HEK293 (cell line): ENCODE measurements at regions not wholly inside any gene's neighbourhood (a gene's known extent, or its start where the extent isn't known, plus 50 kb on each side); places are given as distances from the start of the nearest gene placed in this dataset.

ENCODE experiments used
- CTCF ChIA-PET: fragments of 350-600 bp; formaldehyde crosslinking; extraction: SDS; loops from one replicate; lab custom pipeline; 2021; ENCODE audit warnings: antibody characterized with exemption; lab: Yijun Ruan, JAX
- POLR2A ChIA-PET: fragments of 300-600 bp; formaldehyde crosslinking; extraction: SDS; loops from one replicate; lab custom pipeline; 2020; ENCODE audit warnings: antibody characterized with exemption, inconsistent platforms; lab: Yijun Ruan, JAX
- H3K27ac ChIP-seq: fragments of 200-500 bp; sonication (Bioruptor generic); 2 replicates; pipeline ENCODE4 v1.5.1; 2014; ENCODE audit warnings: low read depth, low read length, control low read depth, inconsistent platforms; ENCODE audit errors: extremely low read depth
- H3K36me3 ChIP-seq, 2 experiments: fragments of 200-500 bp in 1 of 2; sonication (Bioruptor generic) in 1 of 2; 1 replicate in 1 of 2; 2 replicates in 1 of 2; pipeline ENCODE4 v1.5.1; 2014 to 2017; ENCODE audit warnings: inconsistent platforms in 2 of 2, low read length in 2 of 2; ENCODE audit not compliant: control insufficient read depth in 2 of 2, insufficient read depth in 1 of 2
- H3K4me1 ChIP-seq: fragments of 200-500 bp; sonication (Bioruptor generic); 2 replicates; pipeline ENCODE4 v1.5.1; 2014; ENCODE audit warnings: mild to moderate bottlenecking, low read length, inconsistent platforms; ENCODE audit not compliant: control insufficient read depth, insufficient read depth
- H3K4me3 ChIP-seq: 2 replicates; pipeline ENCODE4 v1.5.1; 2011; ENCODE audit warnings: low read depth, mild to moderate bottlenecking, control low read depth, low read length, moderate library complexity
- H3K9me3 ChIP-seq: fragments of 200-500 bp; sonication (Bioruptor generic); 2 replicates; pipeline ENCODE4 v1.5.1; 2014; ENCODE audit warnings: low read depth, low read length, inconsistent platforms; ENCODE audit not compliant: control insufficient read depth, insufficient read depth
- GFI1B ChIP-seq: fragments of 450-650 bp; formaldehyde crosslinking; IDR thresholded peaks from 2 replicates; pipeline ENCODE4 v1.5.1; 2016; ENCODE audit warnings: missing biosample characterization, missing genetic modification characterization
- GLI2 ChIP-seq: fragments of 450-650 bp; formaldehyde crosslinking; IDR thresholded peaks from 2 replicates; pipeline ENCODE4; 2017; ENCODE audit warnings: missing biosample characterization, missing genetic modification characterization, low read depth, borderline replicate concordance
- GLI4 ChIP-seq: fragments of 450-650 bp; formaldehyde crosslinking; IDR thresholded peaks from 2 replicates; pipeline ENCODE4 v1.5.1; 2016; ENCODE audit warnings: missing biosample characterization, missing genetic modification characterization
- GLIS2 ChIP-seq: fragments of 450-650 bp; formaldehyde crosslinking; IDR thresholded peaks from 2 replicates; pipeline ENCODE4 v1.5.1; 2016; ENCODE audit warnings: missing biosample characterization, missing genetic modification characterization
- MYNN ChIP-seq: fragments of 450-650 bp; formaldehyde crosslinking; IDR thresholded peaks from 2 replicates; pipeline ENCODE4 v1.5.1; 2016; ENCODE audit warnings: missing biosample characterization, missing genetic modification characterization, borderline replicate concordance
- PRDM10 ChIP-seq: fragments of 450-650 bp; formaldehyde crosslinking; IDR thresholded peaks from 2 replicates; pipeline ENCODE4 v1.5.1; 2016; ENCODE audit warnings: missing biosample characterization, missing genetic modification characterization
- ZFP37 ChIP-seq: fragments of 450-650 bp; formaldehyde crosslinking; IDR thresholded peaks from 2 replicates; pipeline ENCODE4 v1.5.1; 2016; ENCODE audit warnings: missing biosample characterization, missing genetic modification characterization
- ZNF10 ChIP-seq: fragments of 450-650 bp; formaldehyde crosslinking; IDR thresholded peaks from 2 replicates; pipeline ENCODE4 v1.5.1; 2017; ENCODE audit warnings: missing biosample characterization, missing genetic modification characterization
- ZNF140 ChIP-seq: fragments of 450-650 bp; formaldehyde crosslinking; IDR thresholded peaks from 2 replicates; pipeline ENCODE4 v1.5.1; 2016; ENCODE audit warnings: missing biosample characterization, missing genetic modification characterization
- ZNF169 ChIP-seq: fragments of 450-650 bp; formaldehyde crosslinking; IDR thresholded peaks from 2 replicates; pipeline ENCODE4 v1.5.1; 2016; ENCODE audit warnings: missing biosample characterization, missing genetic modification characterization
- ZNF280D ChIP-seq: fragments of 450-650 bp; formaldehyde crosslinking; IDR thresholded peaks from 2 replicates; pipeline ENCODE4 v1.5.1; 2016; ENCODE audit warnings: missing biosample characterization, missing genetic modification characterization
- ZNF302 ChIP-seq: fragments of 450-650 bp; formaldehyde crosslinking; IDR thresholded peaks from 2 replicates; pipeline ENCODE4 v1.5.1; 2016; ENCODE audit warnings: missing biosample characterization, missing genetic modification characterization, low read depth
- ZNF473 ChIP-seq: fragments of 450-650 bp; formaldehyde crosslinking; IDR thresholded peaks from 2 replicates; pipeline ENCODE4 v1.5.1; 2017; ENCODE audit warnings: missing biosample characterization, missing genetic modification characterization
- ZNF488 ChIP-seq: fragments of 450-650 bp; formaldehyde crosslinking; IDR thresholded peaks from 2 replicates; pipeline ENCODE4 v1.5.1; 2016; ENCODE audit warnings: missing biosample characterization, missing genetic modification characterization
- ZNF518A ChIP-seq: fragments of 450-650 bp; formaldehyde crosslinking; conservative IDR thresholded peaks from 2 replicates; pipeline ENCODE4 v1.5.1; 2016; ENCODE audit warnings: low read depth, missing biosample characterization, missing genetic modification characterization
- ZNF677 ChIP-seq: fragments of 450-650 bp; IDR thresholded peaks from 2 replicates; pipeline ENCODE4 v1.5.0; 2018; ENCODE audit warnings: missing biosample characterization, mild to moderate bottlenecking, missing genetic modification characterization, moderate library complexity
- TF ChIP-seq, protein P1 (sequence below): fragments of 450-650 bp; formaldehyde crosslinking; IDR thresholded peaks from 2 replicates; pipeline ENCODE4; 2016; ENCODE audit warnings: missing biosample characterization, missing genetic modification characterization

GRCh38 chr10:131511391-131511790 lies 199.9 kb upstream of the TCERG1L start:
- TF ChIP-seq, protein P1, sequence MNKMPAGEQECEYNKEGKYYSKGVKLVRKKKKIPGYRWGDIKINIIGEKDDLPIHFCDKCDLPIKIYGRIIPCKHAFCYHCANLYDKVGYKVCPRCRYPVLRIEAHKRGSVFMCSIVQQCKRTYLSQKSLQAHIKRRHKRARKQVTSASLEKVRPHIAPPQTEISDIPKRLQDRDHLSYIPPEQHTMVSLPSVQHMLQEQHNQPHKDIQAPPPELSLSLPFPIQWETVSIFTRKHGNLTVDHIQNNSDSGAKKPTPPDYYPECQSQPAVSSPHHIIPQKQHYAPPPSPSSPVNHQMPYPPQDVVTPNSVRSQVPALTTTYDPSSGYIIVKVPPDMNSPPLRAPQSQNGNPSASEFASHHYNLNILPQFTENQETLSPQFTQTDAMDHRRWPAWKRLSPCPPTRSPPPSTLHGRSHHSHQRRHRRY (tag by site-specific recombination): no peak
- TF ChIP-seq ZNF473 (tag by site-specific recombination) (no peak), ZNF140 (tag by site-specific recombination) (no peak), GLIS2 (tag by site-specific recombination) (no peak), GLI2 (tag by site-specific recombination) (no peak), MYNN (tag by site-specific recombination) (no peak)
- Histone ChIP-seq H3K4me1 (no peaks in the 10 kb centered on the region), H3K9me3 (no peaks in the 10 kb centered on the region), H3K36me3 (no peaks in the 10 kb centered on the region), H3K27ac (no peak overlapping the region), H3K4me3 (no peak overlapping the region)
- ChIA-PET POLR2A (no interaction called here), CTCF (no interaction called here)

DNA sequence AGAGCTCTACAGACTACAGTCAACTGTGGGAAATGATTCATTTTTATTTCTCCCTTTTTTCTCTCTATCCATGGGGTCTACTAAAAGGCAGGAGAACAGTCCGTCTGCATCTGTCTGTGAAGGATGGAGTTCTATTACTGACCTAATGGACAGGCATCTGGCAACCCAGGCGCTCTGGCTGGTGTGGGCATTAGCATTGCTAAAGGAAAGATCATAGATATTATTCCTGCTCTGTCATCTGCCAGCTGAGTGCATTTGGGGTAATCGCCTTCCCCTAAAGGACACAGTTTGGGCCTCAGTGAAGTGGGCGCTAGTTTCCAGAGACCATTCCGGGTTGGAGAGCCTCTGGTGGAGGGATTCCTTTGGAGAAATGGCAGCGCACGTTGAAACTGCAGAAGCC lies 201.3 kb upstream of the TCERG1L start:
- no peak overlapping the region for H3K4me3 ChIP-seq
- no peak overlapping the region for H3K27ac ChIP-seq
- ChIA-PET POLR2A (no interaction called here), CTCF (no interaction called here)
- no peaks in the 10 kb centered on the region for H3K36me3 ChIP-seq
- no peaks in the 10 kb centered on the region for H3K9me3 ChIP-seq
- H3K4me1 ChIP-seq: no peaks in the 10 kb centered on the region
- no peak for TF ChIP-seq ZNF169 (tag by site-specific recombination)
- TF ChIP-seq GFI1B (tag by site-specific recombination): no peak
- TF ChIP-seq ZNF677: no peak
- TF ChIP-seq ZNF518A (tag by site-specific recombination): no peak
- TF ChIP-seq MYNN (tag by site-specific recombination): no peak
- TF ChIP-seq ZNF488 (tag by site-specific recombination): no peak
- no peak for TF ChIP-seq ZNF302 (tag by site-specific recombination)
- no peak for TF ChIP-seq GLI4
- TF ChIP-seq ZNF280D (tag by site-specific recombination): no peak
- no peak for TF ChIP-seq ZFP37 (tag by site-specific recombination)
- TF ChIP-seq ZNF10 (tag by site-specific recombination): no peak
- TF ChIP-seq PRDM10 (tag by site-specific recombination): no peak
